HG02884 (cell line): ENCODE measurements at regions not wholly inside any gene's neighbourhood (a gene's known extent, or its start where the extent isn't known, plus 50 kb on each side); places are given as distances from the start of the nearest gene placed in this dataset.

Experiments
- ATAC-seq: cut with Tn5 transposase; IDR thresholded peaks from one replicate; pipeline ENCODE4 v1.9.1; 2021; ENCODE audit warnings: mild to moderate bottlenecking, moderate library complexity; ENCODE audit not compliant: unreplicated experiment

GRCh38 chr5:2696156-2696807, 55.2 kb downstream of the IRX2 start:
- no peak for ATAC-seq

- ATAC-seq: no peak
Measured at GRCh38 chr5:2695200-2695891, 56.1 kb downstream of the IRX2 start.

GRCh38 chr5:2691530-2691929, 59.9 kb downstream of the IRX2 start:
- no peak for ATAC-seq

- ATAC-seq: no peak
Measured at GRCh38 chr5:2690293-2690692, 61.2 kb downstream of the IRX2 start.

GRCh38 chr5:2688586-2688985, 62.9 kb downstream of the IRX2 start:
- ATAC-seq: no peak

GRCh38 chr5:2687746-2688145, 63.7 kb downstream of the IRX2 start:
- no peak for ATAC-seq

- ATAC-seq: no peak
Measured at GRCh38 chr5:2686321-2687124, 65.0 kb downstream of the IRX2 start.

GRCh38 chr5:2685651-2686272, 65.7 kb downstream of the IRX2 start:
- ATAC-seq: no peak

GRCh38 chr5:2684606-2685005, 66.9 kb downstream of the IRX2 start:
- ATAC-seq: no peak

- no peak for ATAC-seq
Measured at GRCh38 chr5:2683720-2684119, 67.8 kb downstream of the IRX2 start.

- ATAC-seq: no peak
Measured at GRCh38 chr5:2681476-2681875, 70.0 kb downstream of the IRX2 start.

- ATAC-seq: no peak
Measured at GRCh38 chr5:2680979-2681378, 70.5 kb downstream of the IRX2 start.

GRCh38 chr5:2677689-2678088, 73.8 kb downstream of the IRX2 start:
- ATAC-seq: no peak

GRCh38 chr5:2675548-2675947, 75.9 kb downstream of the IRX2 start:
- no peak for ATAC-seq

GRCh38 chr5:2674456-2674855, 77.0 kb downstream of the IRX2 start:
- ATAC-seq: no peak

- no peak for ATAC-seq
Measured at GRCh38 chr5:2670940-2671339, 80.5 kb downstream of the IRX2 start.

- no peak for ATAC-seq
Measured at GRCh38 chr5:2669913-2670312, 81.6 kb downstream of the IRX2 start.

GRCh38 chr5:2669259-2669658, 82.2 kb downstream of the IRX2 start:
- ATAC-seq: no peak

- ATAC-seq: no peak
Measured at GRCh38 chr5:2666081-2666480, 85.4 kb downstream of the IRX2 start.

GRCh38 chr5:2663489-2663888, 88.0 kb downstream of the IRX2 start:
- no peak for ATAC-seq

- no peak for ATAC-seq
Measured at GRCh38 chr5:2660315-2660714, 91.2 kb downstream of the IRX2 start.
